ENCODE measurements at regions not wholly inside any gene's neighbourhood (a gene's known extent, or its start where the extent isn't known, plus 50 kb on each side); places are given as distances from the start of the nearest gene placed in this dataset.

DNA sequence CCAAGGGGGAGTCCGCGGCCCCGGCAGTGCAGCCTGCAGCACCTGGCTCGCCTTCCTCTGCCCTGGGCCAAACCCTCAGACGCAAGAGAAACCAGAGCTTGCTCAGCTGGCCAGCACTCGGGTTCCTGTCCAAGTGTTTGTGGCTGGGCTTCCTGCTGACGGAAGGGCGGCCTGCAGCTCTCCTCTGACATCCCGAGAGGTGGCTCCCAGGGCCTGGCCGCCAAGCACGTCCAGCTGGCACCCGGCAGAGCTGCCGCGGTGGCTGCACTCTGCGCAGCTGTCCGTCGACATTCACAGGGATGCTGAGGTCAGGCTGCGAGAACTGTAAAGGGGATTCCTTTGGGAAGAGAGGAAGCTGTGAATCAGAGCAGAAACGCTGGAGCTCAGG lies 85.6 kb downstream of the CPN2 start:
- Histone ChIP-seq H3K9ac (ENCODE audit: low read length) (no peak overlapping the region), H3K79me2 (ENCODE audit: low read length) (no peaks in the 10 kb centered on the region), H3K4me1 (ENCODE audit: low read length) (no peaks in the 10 kb centered on the region), H3K27me3 (ENCODE audit: low read depth, low read length) (peaks cover 12% of the 10 kb centered on the region; the same call in 1 of the 2 replicates), H2AFZ (ENCODE audit: low read depth, low read length) (no peak overlapping the region), H4K20me1 (ENCODE audit: insufficient read depth, low read length) (no peaks in the 10 kb centered on the region), H3K4me2 (ENCODE audit: low read length) (no peak overlapping the region), H3K4me3 (ENCODE audit: low read length) (no peak overlapping the region), H3K27ac (ENCODE audit: low read length) (no peak overlapping the region), H3K36me3 (replicated peaks; ENCODE audit: low read depth, low read length) (no peaks in the 10 kb centered on the region), H3K9me3 (ENCODE audit: insufficient read depth, low read length) (no peaks in the 10 kb centered on the region)
- TF ChIP-seq, protein P1, sequence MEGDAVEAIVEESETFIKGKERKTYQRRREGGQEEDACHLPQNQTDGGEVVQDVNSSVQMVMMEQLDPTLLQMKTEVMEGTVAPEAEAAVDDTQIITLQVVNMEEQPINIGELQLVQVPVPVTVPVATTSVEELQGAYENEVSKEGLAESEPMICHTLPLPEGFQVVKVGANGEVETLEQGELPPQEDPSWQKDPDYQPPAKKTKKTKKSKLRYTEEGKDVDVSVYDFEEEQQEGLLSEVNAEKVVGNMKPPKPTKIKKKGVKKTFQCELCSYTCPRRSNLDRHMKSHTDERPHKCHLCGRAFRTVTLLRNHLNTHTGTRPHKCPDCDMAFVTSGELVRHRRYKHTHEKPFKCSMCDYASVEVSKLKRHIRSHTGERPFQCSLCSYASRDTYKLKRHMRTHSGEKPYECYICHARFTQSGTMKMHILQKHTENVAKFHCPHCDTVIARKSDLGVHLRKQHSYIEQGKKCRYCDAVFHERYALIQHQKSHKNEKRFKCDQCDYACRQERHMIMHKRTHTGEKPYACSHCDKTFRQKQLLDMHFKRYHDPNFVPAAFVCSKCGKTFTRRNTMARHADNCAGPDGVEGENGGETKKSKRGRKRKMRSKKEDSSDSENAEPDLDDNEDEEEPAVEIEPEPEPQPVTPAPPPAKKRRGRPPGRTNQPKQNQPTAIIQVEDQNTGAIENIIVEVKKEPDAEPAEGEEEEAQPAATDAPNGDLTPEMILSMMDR (IDR thresholded peaks at IDR 0.05; ENCODE audit: low read depth, low read length), result no peak
- no peak for TF ChIP-seq EZH2phosphoT487 (IDR thresholded peaks at IDR 0.05; ENCODE audit: low read depth)

DNA sequence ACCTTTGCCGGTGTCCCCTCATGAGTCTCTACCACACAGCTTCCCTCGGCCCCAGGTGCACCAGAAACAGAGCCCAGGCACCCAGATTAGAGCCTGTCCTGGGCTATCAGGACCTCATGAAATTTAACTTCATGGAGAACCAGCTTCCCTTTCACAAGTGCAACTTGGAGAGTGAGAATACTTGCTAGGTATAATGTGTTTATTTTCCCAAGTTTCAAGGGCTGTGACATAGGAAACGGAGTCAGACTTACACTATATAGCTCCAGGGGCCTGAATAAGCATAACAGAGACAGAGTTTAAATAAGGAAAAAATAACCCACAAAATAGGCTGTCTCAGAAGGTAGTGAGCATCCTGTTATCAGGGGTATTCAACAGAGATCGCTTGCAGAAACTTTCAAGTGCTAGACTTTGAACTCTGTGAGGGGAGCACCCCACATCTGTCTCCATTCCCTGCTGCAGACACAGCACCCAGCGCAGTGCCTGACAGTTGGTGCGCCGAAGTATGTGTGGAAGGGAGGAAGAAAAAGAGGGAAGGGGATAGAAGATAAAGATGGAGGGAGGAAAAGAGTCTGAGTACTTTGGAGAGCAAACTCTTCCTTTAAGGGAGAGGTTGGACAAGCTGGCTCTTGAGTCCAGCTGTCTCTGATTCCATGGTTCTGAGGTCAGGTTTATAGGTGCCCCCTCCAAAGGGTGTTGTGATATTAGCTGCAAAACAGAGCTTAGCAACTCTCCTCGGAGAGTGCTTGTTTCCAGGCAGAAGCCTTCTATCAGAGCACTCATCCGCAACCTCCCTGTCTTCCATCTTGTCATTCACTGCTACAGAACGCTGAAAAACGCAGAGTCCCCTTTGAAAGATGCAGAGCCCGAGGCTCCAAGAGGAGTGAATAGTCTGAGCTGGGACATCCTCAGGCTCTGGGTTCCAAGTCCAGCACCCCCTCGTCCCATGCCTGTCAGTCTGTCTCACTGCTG lies 84.8 kb downstream of the CPN2 start:
- Histone ChIP-seq H3K27ac (ENCODE audit: low read length) (no peak overlapping the region), H2AFZ (ENCODE audit: low read depth, low read length) (no peak overlapping the region), H3K4me2 (ENCODE audit: low read length) (no peak overlapping the region)

DNA sequence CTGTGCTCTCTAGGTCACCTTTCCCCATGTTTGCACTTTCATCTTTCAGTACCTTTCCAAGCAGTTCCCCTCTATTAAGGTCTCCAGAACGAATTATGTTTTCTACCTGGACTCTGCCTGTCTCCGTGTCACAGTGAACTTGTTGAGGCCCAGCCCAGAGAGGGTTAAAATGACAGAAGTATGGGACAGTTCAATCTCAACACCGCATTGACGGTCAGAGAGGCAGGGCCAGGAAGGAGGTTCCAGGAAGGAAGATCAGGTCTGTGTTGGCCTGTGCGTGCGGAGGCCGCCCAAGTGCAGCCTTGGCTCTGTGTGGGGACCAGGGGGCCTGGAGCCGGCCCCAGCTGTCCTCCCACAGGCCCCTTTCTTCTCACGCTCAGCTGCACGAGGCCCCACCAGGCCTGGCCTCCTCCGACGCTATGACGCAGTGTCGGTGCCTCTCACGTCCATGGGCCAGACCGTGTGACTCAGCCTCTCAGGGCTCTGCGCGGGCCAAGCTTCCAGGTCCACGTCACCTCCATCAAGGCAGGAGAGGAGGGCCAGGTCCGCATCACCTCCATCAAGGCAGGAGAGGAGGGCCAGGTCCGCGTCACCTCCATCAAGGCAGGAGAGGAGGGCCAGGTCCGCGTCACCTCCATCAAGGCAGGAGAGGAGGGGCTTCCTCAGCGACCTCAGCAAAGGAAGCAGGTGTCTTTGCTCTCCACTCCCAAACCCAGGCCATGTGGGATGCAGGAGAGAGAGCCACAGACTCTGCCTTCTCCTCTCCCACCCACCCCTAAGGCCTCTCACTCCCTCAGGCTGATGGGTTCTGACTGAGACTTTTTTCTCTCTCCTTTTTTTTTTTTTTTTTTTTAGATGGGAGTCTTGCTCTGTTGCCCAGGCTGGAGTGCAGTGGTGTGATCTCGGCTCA lies 83.1 kb downstream of the CPN2 start:
- Histone ChIP-seq H3K4me1 (ENCODE audit: low read length) (no peaks in the 10 kb centered on the region), H3K79me2 (ENCODE audit: low read length) (no peaks in the 10 kb centered on the region), H3K9ac (ENCODE audit: low read length) (no peak overlapping the region), H3K4me2 (ENCODE audit: low read length) (no peak overlapping the region), H4K20me1 (ENCODE audit: insufficient read depth, low read length) (no peaks in the 10 kb centered on the region), H2AFZ (ENCODE audit: low read depth, low read length) (no peak overlapping the region), H3K36me3 (replicated peaks; ENCODE audit: low read depth, low read length) (no peaks in the 10 kb centered on the region), H3K27me3 (ENCODE audit: low read depth, low read length) (peaks cover 12% of the 10 kb centered on the region; the same call in 1 of the 2 replicates), H3K27ac (ENCODE audit: low read length) (no peak overlapping the region), H3K9me3 (ENCODE audit: insufficient read depth, low read length) (no peaks in the 10 kb centered on the region), H3K4me3 (ENCODE audit: low read length) (no peak overlapping the region)
- no peak for TF ChIP-seq EZH2phosphoT487 (IDR thresholded peaks at IDR 0.05; ENCODE audit: low read depth)
- TF ChIP-seq, protein P1 (IDR thresholded peaks at IDR 0.05; ENCODE audit: low read depth, low read length), result no peak

More for the DNA sequence above, 84.8 kb downstream of the CPN2 start:
- Histone ChIP-seq H3K36me3 (replicated peaks; ENCODE audit: low read depth, low read length) (no peaks in the 10 kb centered on the region), H3K27me3 (ENCODE audit: low read depth, low read length) (peaks cover 12% of the 10 kb centered on the region; the same call in 1 of the 2 replicates), H3K4me3 (ENCODE audit: low read length) (no peak overlapping the region), H4K20me1 (ENCODE audit: insufficient read depth, low read length) (no peaks in the 10 kb centered on the region), H3K79me2 (ENCODE audit: low read length) (no peaks in the 10 kb centered on the region), H3K9me3 (ENCODE audit: insufficient read depth, low read length) (no peaks in the 10 kb centered on the region), H3K4me1 (ENCODE audit: low read length) (no peaks in the 10 kb centered on the region), H3K9ac (ENCODE audit: low read length) (no peak overlapping the region)
- TF ChIP-seq EZH2phosphoT487 (IDR thresholded peaks at IDR 0.05; ENCODE audit: low read depth), result no peak
- TF ChIP-seq, protein P1 (IDR thresholded peaks at IDR 0.05; ENCODE audit: low read depth, low read length), result no peak
